ENCODE measurements at regions not wholly inside any gene's neighbourhood (a gene's known extent, or its start where the extent isn't known, plus 50 kb on each side); places are given as distances from the start of the nearest gene placed in this dataset.
"Not testable (repeated sequence)": the region's sequence is repeated elsewhere in the genome, so short reads cannot be mapped to it uniquely, and the experiment has no call there.

- intact Hi-C loops (cut with DNase I): no loop called here
These were observed 739.7 kb upstream of the NCAM2 start for GRCh38 chr21:20258542-20258941.

GRCh38 chr21:20259031-20259867 is 739.0 kb upstream of the NCAM2 start:
- no peak for DNase-seq (ENCODE audit: low spot score)
- intact Hi-C loops (cut with DNase I): no loop called here

More at GRCh38 chr21:20258542-20258941, 739.7 kb upstream of the NCAM2 start:
- no peak for DNase-seq (ENCODE audit: low spot score)

GRCh38 chr21:20260124-20260523 is 738.1 kb upstream of the NCAM2 start:
- intact Hi-C loops (cut with DNase I): no loop called here
- DNase-seq (ENCODE audit: low spot score): no peak

- intact Hi-C loops (cut with DNase I): no loop called here
- no peak for DNase-seq (ENCODE audit: low spot score)
These were observed 736.8 kb upstream of the NCAM2 start for GRCh38 chr21:20261364-20261763.

- DNase-seq (ENCODE audit: low spot score): no peak
- intact Hi-C loops (cut with DNase I): no loop called here
These were observed 732.3 kb upstream of the NCAM2 start for GRCh38 chr21:20265707-20266440.

GRCh38 chr21:20266441-20266710 is 731.8 kb upstream of the NCAM2 start:
- intact Hi-C loops (cut with DNase I): no loop called here
- no peak for DNase-seq (ENCODE audit: low spot score)

GRCh38 chr21:20270365-20271055 is 727.7 kb upstream of the NCAM2 start:
- DNase-seq (ENCODE audit: low spot score): no peak
- intact Hi-C loops (cut with DNase I): no loop called here

GRCh38 chr21:20272791-20273362 is 725.3 kb upstream of the NCAM2 start:
- DNase-seq (ENCODE audit: low spot score): no peak
- intact Hi-C loops (cut with DNase I): no loop called here

GRCh38 chr21:20276377-20276776 is 721.8 kb upstream of the NCAM2 start:
- intact Hi-C loops (cut with DNase I): no loop called here
- DNase-seq (ENCODE audit: low spot score): no peak

- intact Hi-C loops (cut with DNase I): no loop called here
These were observed 721.3 kb upstream of the NCAM2 start for GRCh38 chr21:20276954-20277353.

GRCh38 chr21:20283836-20284235 is 714.4 kb upstream of the NCAM2 start:
- DNase-seq (ENCODE audit: low spot score): no peak
- intact Hi-C loops (cut with DNase I): no loop called here

More at GRCh38 chr21:20276954-20277353, 721.3 kb upstream of the NCAM2 start:
- DNase-seq (ENCODE audit: low spot score): no peak

GRCh38 chr21:20292280-20292679 is 705.9 kb upstream of the NCAM2 start:
- DNase-seq (ENCODE audit: low spot score): no peak
- intact Hi-C loops (cut with DNase I): no loop called here

GRCh38 chr21:20292854-20293253 is 705.4 kb upstream of the NCAM2 start:
- intact Hi-C loops (cut with DNase I): not testable (repeated sequence)

GRCh38 chr21:20301395-20301794 is 696.8 kb upstream of the NCAM2 start:
- intact Hi-C loops (cut with DNase I): no loop called here
- no peak for DNase-seq (ENCODE audit: low spot score)

More at GRCh38 chr21:20292854-20293253, 705.4 kb upstream of the NCAM2 start:
- not testable (repeated sequence) for DNase-seq (ENCODE audit: low spot score)

GRCh38 chr21:20302084-20302483 is 696.1 kb upstream of the NCAM2 start:
- intact Hi-C loops (cut with DNase I): no loop called here
- no peak for DNase-seq (ENCODE audit: low spot score)

- intact Hi-C loops (cut with DNase I): no loop called here
- DNase-seq (ENCODE audit: low spot score): no peak
These were observed 691.4 kb upstream of the NCAM2 start for GRCh38 chr21:20306836-20307235.

GRCh38 chr21:20308586-20309315 is 689.5 kb upstream of the NCAM2 start:
- no peak for DNase-seq (ENCODE audit: low spot score)
- intact Hi-C loops (cut with DNase I): no loop called here

- no peak for DNase-seq (ENCODE audit: low spot score)
- intact Hi-C loops (cut with DNase I): no loop called here
These were observed 686.9 kb upstream of the NCAM2 start for GRCh38 chr21:20311234-20311787.

GRCh38 chr21:20313013-20313412 is 685.2 kb upstream of the NCAM2 start:
- no peak for DNase-seq (ENCODE audit: low spot score)
- intact Hi-C loops (cut with DNase I): no loop called here

All from cardiac septum (tissue), 1 donor.